ENCODE measurements at regions not wholly inside any gene's neighbourhood (a gene's known extent, or its start where the extent isn't known, plus 50 kb on each side); places are given as distances from the start of the nearest gene placed in this dataset.

DNA sequence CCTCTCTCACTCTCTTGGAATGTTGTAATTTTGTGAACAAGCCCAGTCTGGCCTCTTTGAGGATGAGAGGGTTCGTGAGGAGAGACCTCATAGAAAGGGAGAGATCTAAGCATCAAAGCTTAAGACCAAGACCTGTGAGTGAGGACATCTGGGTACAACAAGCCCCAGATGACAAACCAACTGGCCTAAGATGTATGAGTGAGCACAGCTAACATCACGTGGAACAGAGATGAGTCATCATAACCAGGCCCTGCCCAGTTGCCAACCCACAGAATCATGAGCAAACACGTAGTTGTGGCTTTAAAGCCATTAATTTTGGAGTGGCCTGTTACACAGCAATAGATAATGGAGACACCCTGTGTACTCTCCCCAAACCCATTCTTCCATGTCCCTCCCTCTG is 439.1 kb upstream of the KIF2A start:
- H3K9me3 Mint-ChIP-seq, result peaks cover 15% of the 10 kb centered on the region
- H3K4me1 Mint-ChIP-seq (ENCODE audit: low read depth), result no peaks in the 10 kb centered on the region
- no peak overlapping the region for H3K4me3 Mint-ChIP-seq
- no peaks in the 10 kb centered on the region for H3K36me3 Mint-ChIP-seq (ENCODE audit: low read depth)
- no peak overlapping the region for H3K27ac Mint-ChIP-seq
- intact Hi-C loops (cut with micrococcal nuclease), result no loop called here
- no peaks in the 10 kb centered on the region for H3K27me3 Mint-ChIP-seq

DNA sequence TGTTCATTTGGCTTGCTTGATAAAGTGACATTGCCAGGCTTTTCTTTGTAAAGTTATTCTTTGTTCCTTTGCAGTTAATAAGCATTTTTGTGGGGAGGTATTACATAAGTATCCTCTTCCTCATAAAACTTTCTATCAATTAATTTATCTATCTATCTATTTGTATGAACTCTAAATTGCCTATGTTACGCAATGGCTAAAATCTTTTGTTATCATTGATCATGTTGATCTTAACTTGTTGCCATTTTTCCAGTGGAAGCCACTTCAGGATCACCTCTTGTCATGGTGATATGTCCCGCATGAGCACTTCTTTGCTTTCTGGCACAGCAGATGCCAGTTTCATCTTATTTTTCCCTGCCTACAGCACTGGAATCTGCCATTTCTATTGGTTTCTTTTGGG is 436.7 kb upstream of the KIF2A start:
- no peaks in the 10 kb centered on the region for H3K36me3 Mint-ChIP-seq (ENCODE audit: low read depth)
- intact Hi-C loops (cut with micrococcal nuclease), result no loop called here
- H3K27me3 Mint-ChIP-seq, result no peaks in the 10 kb centered on the region

DNA sequence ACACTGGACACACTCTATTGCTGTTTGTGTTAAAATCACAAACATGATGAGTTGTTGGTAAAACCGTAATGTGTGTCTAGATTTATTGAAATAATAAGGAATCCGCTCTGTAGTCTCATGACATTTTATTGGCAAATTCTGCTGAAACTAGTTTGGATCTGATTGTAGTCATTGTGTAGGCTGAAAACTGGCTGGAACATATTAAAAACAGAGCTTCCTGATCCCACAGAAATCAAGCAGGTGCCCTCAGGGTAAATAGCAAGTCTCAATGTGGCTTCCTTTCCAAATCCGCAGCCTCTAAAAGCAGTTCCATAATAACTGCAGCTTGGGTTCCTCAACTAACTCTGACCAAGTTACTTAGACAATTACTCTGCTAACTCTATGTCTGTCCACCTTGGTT is 427.5 kb upstream of the KIF2A start:
- H3K36me3 Mint-ChIP-seq (ENCODE audit: low read depth), result no peaks in the 10 kb centered on the region
- H3K27me3 Mint-ChIP-seq, result no peaks in the 10 kb centered on the region
- intact Hi-C loops (cut with micrococcal nuclease), result no loop called here
- H3K4me3 Mint-ChIP-seq, result no peak overlapping the region
- no peak overlapping the region for H3K27ac Mint-ChIP-seq
- H3K9me3 Mint-ChIP-seq, result no peaks in the 10 kb centered on the region
- no peaks in the 10 kb centered on the region for H3K4me1 Mint-ChIP-seq (ENCODE audit: low read depth)

More for the DNA sequence above, 436.7 kb upstream of the KIF2A start:
- Mint-ChIP-seq H3K4me1 (ENCODE audit: low read depth) (no peaks in the 10 kb centered on the region), H3K4me3 (no peak overlapping the region), H3K27ac (no peak overlapping the region), H3K9me3 (peaks cover 26% of the 10 kb centered on the region)

DNA sequence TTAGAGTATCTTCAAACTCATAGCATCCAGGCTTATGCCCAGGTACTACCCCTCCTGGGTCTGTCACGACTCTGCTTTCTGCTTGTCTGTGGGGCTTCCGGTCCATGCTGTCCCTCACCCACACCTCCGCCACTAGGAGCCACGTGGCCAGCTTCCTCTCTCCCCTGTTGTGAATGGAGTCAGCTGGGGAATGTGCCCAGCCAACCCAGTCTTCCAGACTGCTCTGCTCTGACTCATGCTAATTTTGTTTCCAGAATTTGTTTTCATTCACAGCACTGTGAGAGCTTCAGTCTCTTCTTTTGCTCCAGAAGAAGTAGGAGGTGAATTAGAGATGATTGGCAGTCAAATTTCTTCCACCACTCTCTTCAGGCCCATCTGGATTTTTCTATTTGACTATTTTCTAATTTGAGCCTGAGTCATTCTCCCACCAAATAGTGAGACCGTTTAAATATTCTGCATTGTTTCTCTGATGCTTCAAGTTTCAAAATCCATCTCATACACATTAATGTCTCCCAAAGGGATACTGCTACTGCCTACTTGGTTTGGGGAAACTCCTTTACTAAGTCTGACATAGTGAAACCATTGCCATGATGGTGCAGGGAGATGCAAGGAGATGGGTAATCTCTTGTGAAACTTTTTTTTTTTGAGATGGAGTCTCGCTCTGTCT is 424.1 kb upstream of the KIF2A start:
- Mint-ChIP-seq H3K9me3 (no peaks in the 10 kb centered on the region), H3K36me3 (ENCODE audit: low read depth) (no peaks in the 10 kb centered on the region), H3K27me3 (no peaks in the 10 kb centered on the region), H3K4me3 (no peak overlapping the region), H3K4me1 (ENCODE audit: low read depth) (no peaks in the 10 kb centered on the region), H3K27ac (no peak overlapping the region)
- intact Hi-C loops (cut with micrococcal nuclease), result no loop called here

DNA sequence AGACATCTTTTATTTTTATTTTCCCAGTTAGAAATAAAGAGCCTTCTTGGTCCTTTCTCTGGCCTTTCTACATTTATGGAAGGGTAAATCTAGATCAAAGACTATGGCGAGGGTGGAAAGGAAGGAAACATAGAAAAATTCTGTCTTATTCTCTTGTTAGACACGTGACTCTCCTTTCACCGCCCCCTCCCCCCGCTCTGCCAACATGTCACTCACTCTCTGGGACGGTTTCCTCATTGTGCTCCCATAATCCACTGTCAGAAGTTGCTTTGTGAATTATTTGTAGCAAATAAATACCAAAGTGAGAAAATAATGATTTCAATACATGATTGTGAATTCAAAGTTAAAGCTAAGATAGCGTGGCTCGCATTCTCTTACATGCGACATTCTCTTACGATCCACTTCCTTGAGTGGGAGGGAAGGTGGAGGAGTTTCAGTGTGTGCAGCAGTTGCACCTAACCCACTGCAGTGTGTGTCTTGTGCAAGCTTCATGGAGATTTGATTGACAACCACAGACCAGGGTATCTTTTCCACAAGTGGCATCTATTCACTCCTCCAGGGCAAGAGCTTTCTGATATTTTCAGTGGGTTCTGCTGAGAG is 423.0 kb upstream of the KIF2A start:
- Mint-ChIP-seq H3K27ac (no peak overlapping the region), H3K4me1 (ENCODE audit: low read depth) (no peaks in the 10 kb centered on the region), H3K4me3 (no peak overlapping the region), H3K9me3 (no peaks in the 10 kb centered on the region), H3K27me3 (peaks cover 1% of the 10 kb centered on the region), H3K36me3 (ENCODE audit: low read depth) (no peaks in the 10 kb centered on the region)
- intact Hi-C loops (cut with micrococcal nuclease), result no loop called here

DNA sequence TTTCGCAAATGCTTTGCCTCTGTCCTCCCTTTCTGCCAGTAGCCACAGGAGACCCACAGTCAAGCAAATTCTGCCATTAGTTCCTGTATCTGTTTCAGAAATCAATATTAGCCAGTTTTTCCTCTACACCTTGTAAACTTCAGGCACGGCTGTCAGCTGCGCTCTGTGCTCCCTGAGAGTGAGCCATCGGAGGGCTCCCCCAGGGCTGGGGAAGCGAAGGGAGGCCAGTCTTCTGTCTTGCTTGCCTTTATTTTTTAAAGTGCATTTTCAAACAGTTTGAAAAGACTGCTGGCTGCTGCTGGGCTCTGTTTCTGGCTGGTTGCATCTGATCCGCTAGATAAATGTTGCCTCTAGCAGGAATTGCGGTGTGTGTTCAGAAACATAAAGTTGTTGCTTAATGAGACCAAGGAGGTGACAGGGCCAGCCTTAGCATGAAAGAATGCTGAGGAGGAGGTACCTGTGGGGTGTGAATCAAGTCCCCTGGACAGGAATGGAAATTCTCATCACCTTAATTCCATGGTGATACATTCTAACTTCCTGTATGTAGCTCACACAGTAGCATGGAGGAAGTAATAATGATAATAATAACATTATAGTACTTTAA is 421.7 kb upstream of the KIF2A start:
- H3K27me3 Mint-ChIP-seq, result peaks cover 1% of the 10 kb centered on the region
- no peaks in the 10 kb centered on the region for H3K9me3 Mint-ChIP-seq
- H3K4me1 Mint-ChIP-seq (ENCODE audit: low read depth), result no peaks in the 10 kb centered on the region
- no peak overlapping the region for H3K4me3 Mint-ChIP-seq
- H3K36me3 Mint-ChIP-seq (ENCODE audit: low read depth), result no peaks in the 10 kb centered on the region
- no peak overlapping the region for H3K27ac Mint-ChIP-seq
- intact Hi-C loops (cut with micrococcal nuclease), result no loop called here

DNA sequence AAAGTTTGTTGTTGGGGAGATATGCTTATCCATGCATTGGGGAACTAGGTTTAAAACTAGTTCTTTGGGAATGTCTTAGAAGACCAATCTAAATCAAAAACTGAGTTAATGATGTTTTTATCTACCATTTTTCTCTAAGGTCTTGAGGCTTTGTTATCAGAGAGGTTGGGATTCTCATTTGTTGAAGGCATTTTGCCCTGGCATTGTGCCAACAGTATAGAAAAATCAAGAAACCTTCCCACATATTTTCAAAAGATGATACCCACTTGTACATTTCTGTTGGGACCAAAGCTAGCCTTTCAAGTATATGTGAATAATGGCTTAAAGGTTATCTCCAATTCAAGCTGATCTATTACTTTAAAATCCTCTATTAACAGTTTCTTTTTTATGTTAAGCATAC is 419.8 kb upstream of the KIF2A start:
- H3K9me3 Mint-ChIP-seq, result no peaks in the 10 kb centered on the region
- H3K4me1 Mint-ChIP-seq (ENCODE audit: low read depth), result no peaks in the 10 kb centered on the region
- peaks cover 1% of the 10 kb centered on the region for H3K27me3 Mint-ChIP-seq
- no peaks in the 10 kb centered on the region for H3K36me3 Mint-ChIP-seq (ENCODE audit: low read depth)
- H3K27ac Mint-ChIP-seq, result no peak overlapping the region
- intact Hi-C loops (cut with micrococcal nuclease), result no loop called here
- H3K4me3 Mint-ChIP-seq, result no peak overlapping the region

DNA sequence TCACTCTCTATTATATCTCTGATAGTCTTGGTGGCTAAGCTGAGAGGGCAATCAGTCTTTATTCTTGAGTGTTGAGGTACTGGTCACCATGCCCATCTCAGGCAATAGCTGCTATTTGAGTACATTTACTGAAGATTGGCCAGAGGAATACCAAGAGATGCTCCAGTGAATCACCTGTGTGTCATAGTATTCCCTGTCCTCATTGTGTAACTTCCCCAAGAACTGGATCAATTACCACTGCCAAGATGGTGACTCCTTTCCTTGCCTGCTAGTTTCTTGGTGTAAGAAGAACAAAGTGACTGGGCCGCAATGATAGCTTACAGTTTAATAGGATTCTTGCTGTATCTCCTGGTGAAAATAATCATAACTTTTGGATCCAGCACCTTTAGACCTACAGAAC is 418.7 kb upstream of the KIF2A start:
- Mint-ChIP-seq H3K27me3 (peaks cover 1% of the 10 kb centered on the region), H3K4me1 (ENCODE audit: low read depth) (no peaks in the 10 kb centered on the region), H3K36me3 (ENCODE audit: low read depth) (no peaks in the 10 kb centered on the region), H3K9me3 (no peaks in the 10 kb centered on the region), H3K4me3 (no peak overlapping the region), H3K27ac (no peak overlapping the region)
- intact Hi-C loops (cut with micrococcal nuclease), result no loop called here

DNA sequence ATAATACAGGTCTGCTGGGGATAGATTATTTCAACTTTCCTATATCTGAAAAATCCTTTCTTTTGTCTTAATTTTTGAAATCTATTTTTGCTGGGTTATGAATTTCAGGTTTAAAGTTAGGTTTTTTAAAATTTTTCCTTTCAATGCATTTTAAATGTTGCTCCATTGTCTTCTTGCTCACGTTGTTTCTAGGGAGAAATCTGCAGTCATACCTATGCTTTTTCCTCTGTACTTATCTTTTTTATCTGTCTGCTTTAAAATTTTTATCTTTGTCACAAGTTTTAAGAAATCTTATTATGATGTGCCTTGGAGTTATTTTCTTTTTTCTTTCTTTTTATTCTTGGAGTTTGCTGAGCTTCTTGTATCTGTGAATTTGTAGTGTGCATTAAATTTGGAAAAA is 412.0 kb upstream of the KIF2A start:
- H3K27ac Mint-ChIP-seq, result no peak overlapping the region
- H3K27me3 Mint-ChIP-seq, result no peaks in the 10 kb centered on the region
- intact Hi-C loops (cut with micrococcal nuclease), result no loop called here
- no peaks in the 10 kb centered on the region for H3K36me3 Mint-ChIP-seq (ENCODE audit: low read depth)
- no peaks in the 10 kb centered on the region for H3K4me1 Mint-ChIP-seq (ENCODE audit: low read depth)
- peaks cover 13% of the 10 kb centered on the region for H3K9me3 Mint-ChIP-seq
- H3K4me3 Mint-ChIP-seq, result no peak overlapping the region

DNA sequence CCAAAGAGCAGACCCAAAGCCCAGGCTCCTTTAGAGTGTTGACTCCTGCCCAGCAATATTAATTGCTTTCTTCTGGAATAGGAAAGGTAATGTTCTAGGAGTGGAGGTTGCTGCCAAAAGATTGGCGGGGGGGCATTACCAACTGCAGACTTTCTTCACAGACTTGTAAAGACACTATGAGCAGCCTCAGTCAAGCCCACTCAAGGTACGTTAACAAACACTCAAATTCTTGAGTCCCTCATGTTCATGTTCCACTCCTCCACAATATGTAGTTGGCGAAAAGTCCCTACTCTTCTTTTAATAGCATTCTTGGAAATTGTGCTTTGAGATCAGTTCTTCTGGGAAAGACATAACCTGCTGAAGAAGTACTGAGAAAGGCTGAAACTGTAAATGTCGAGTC is 409.2 kb upstream of the KIF2A start:
- Mint-ChIP-seq H3K4me1 (ENCODE audit: low read depth) (no peaks in the 10 kb centered on the region), H3K27ac (no peak overlapping the region), H3K27me3 (no peaks in the 10 kb centered on the region), H3K9me3 (peaks cover 13% of the 10 kb centered on the region), H3K36me3 (ENCODE audit: low read depth) (no peaks in the 10 kb centered on the region), H3K4me3 (no peak overlapping the region)
- intact Hi-C loops (cut with micrococcal nuclease), result no loop called here

DNA sequence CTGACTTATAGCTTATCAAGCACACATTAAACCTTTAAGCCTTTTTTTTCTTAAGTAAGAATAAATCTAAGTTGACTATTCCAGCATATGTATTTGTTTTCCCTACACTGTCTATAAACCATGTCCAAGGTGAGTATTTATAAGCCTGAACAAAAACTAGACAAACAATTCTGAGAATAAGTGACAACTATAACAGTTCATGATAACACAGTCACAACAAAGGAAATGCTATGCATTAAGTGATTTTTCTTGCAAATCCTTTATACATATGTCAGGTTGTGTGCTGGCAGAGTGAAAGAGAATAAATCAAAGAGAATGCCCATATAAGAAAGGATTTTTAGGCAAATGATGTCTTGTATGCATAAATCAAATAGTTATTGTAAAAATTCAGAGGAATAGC is 408.8 kb upstream of the KIF2A start:
- H3K9me3 Mint-ChIP-seq, result peaks cover 13% of the 10 kb centered on the region
- no peaks in the 10 kb centered on the region for H3K27me3 Mint-ChIP-seq
- H3K4me3 Mint-ChIP-seq, result no peak overlapping the region
- no peaks in the 10 kb centered on the region for H3K36me3 Mint-ChIP-seq (ENCODE audit: low read depth)
- no peaks in the 10 kb centered on the region for H3K4me1 Mint-ChIP-seq (ENCODE audit: low read depth)
- H3K27ac Mint-ChIP-seq, result no peak overlapping the region
- intact Hi-C loops (cut with micrococcal nuclease), result no loop called here

DNA sequence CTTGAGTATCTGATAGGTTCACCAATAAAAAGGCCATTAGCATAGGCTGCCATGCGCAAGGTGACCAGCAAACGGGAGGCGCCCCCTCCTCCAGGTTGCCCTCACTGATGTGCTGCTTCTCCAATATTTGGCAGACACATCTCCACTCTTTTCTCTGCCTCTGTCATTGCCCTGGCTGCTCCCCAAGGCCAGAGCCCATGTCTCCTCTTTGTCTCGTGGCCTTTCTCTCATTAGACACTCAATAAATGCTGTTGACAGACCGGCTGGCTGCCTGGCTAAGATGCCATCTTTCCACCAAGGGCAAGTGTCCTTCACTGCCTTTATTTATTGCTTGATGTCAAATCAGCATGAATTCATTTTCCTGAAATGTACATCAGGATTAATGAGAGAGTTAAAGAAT is 404.0 kb upstream of the KIF2A start:
- Mint-ChIP-seq H3K4me3 (no peak overlapping the region), H3K27me3 (no peaks in the 10 kb centered on the region)

DNA sequence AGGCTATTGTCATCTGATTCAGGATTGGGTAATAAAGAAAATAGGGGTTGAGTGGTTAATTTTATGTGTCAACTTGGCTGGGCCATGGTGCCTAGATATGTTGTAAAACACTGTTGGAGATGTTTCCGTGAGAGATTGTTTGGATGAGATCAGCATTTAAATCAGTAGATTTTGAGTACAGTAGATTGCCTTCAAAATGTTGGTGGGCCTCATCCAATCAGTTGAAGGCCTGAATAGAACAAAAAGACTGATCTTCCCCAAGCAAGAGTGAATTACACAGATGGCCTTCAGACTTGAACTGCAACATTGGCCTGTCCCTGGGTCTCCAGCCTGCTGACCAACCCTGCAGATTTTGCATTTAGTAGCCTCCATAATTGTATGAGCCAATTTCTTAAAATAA is 401.3 kb upstream of the KIF2A start:
- H3K9me3 Mint-ChIP-seq, result no peaks in the 10 kb centered on the region
- H3K27ac Mint-ChIP-seq, result no peak overlapping the region
- H3K27me3 Mint-ChIP-seq, result no peaks in the 10 kb centered on the region
- intact Hi-C loops (cut with micrococcal nuclease), result no loop called here
- no peak overlapping the region for H3K4me3 Mint-ChIP-seq
- H3K4me1 Mint-ChIP-seq (ENCODE audit: low read depth), result no peaks in the 10 kb centered on the region
- no peaks in the 10 kb centered on the region for H3K36me3 Mint-ChIP-seq (ENCODE audit: low read depth)

More for the DNA sequence above, 404.0 kb upstream of the KIF2A start:
- H3K4me1 Mint-ChIP-seq (ENCODE audit: low read depth), result no peaks in the 10 kb centered on the region
- no peaks in the 10 kb centered on the region for H3K36me3 Mint-ChIP-seq (ENCODE audit: low read depth)
- H3K9me3 Mint-ChIP-seq, result no peaks in the 10 kb centered on the region
- intact Hi-C loops (cut with micrococcal nuclease), result no loop called here
- no peak overlapping the region for H3K27ac Mint-ChIP-seq

DNA sequence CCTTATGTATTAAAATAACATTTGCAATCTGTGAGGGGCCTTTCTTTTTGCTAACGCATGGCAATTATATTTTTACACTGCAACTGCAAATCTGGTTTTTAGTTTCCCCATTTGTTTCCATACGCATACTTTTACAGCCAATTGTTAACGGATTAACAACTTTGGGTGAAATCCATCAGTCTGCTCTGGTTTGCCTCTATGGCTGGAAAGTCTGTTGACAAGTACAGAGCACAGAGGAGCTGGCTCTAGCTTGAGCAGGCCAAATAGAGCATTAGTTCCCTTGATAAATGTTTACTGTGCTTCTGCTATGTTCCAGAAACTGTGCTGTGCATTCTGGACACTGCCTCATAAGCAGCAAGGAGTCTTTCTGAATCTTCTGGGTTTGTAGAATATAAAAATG is 400.4 kb upstream of the KIF2A start:
- intact Hi-C loops (cut with micrococcal nuclease), result no loop called here
- Mint-ChIP-seq H3K27ac (no peak overlapping the region), H3K4me3 (no peak overlapping the region), H3K9me3 (no peaks in the 10 kb centered on the region), H3K27me3 (no peaks in the 10 kb centered on the region), H3K36me3 (ENCODE audit: low read depth) (no peaks in the 10 kb centered on the region), H3K4me1 (ENCODE audit: low read depth) (no peaks in the 10 kb centered on the region)

DNA sequence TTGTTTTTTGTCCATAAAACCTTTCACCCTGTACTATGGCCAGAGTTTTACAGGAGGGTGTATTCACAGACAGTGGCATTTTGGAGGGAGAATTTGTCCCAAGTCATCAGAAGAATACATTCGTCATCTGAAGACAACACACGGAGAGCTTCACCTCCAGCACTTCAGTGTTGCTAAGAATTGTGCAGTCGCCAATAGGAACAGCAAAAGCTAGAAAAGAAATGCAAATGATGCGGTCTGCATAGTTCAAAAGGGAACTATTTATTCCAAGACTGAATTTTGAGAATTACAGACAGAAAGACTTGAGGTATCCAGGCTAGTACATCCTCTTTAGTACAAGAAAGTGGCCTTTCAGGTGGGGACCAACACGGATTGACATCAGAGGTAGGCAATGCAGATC is 399.2 kb upstream of the KIF2A start:
- intact Hi-C loops (cut with micrococcal nuclease), result no loop called here
- Mint-ChIP-seq H3K4me3 (no peak overlapping the region), H3K27ac (no peak overlapping the region), H3K9me3 (peaks cover 7% of the 10 kb centered on the region), H3K4me1 (ENCODE audit: low read depth) (no peaks in the 10 kb centered on the region), H3K36me3 (ENCODE audit: low read depth) (no peaks in the 10 kb centered on the region), H3K27me3 (no peaks in the 10 kb centered on the region)

All from dendritic cell treated with granulocyte-macrophage colony-stimulating factor and Interleukin-4, amounts not matched to agents 40 ng/mL and 50 ng/mL, for 4 days (primary cell).